HL-60 (cell line): ENCODE measurements at regions not wholly inside any gene's neighbourhood (a gene's known extent, or its start where the extent isn't known, plus 50 kb on each side); places are given as distances from the start of the nearest gene placed in this dataset.

Experiments
- CTCF ChIP-seq: IDR thresholded peaks from one replicate; pipeline ENCODE4 v1.5.1; 2011; ENCODE audit warnings: low read length, control low read depth, inconsistent platforms; ENCODE audit not compliant: insufficient read depth
- GABPA ChIP-seq: IDR thresholded peaks from 2 replicates; pipeline ENCODE4 v1.6.1; 2012; ENCODE audit warnings: low read depth
- POLR2AphosphoS5 ChIP-seq: IDR thresholded peaks from 2 replicates; pipeline ENCODE4 v1.6.1; 2012; ENCODE audit warnings: low read depth
- REST ChIP-seq: IDR thresholded peaks from 2 replicates; pipeline ENCODE4 v1.6.1; 2012; ENCODE audit warnings: low read depth; ENCODE audit not compliant: insufficient replicate concordance
- SPI1 ChIP-seq: IDR thresholded peaks from 2 replicates; pipeline ENCODE4 v1.6.1; 2012; ENCODE audit warnings: low read depth, mild to moderate bottlenecking, borderline replicate concordance

GRCh38 chr12:25710128-25710527 is 157.0 kb upstream of the LMNTD1 start:
- TF ChIP-seq CTCF, result no peak
- no peak for TF ChIP-seq POLR2AphosphoS5
- TF ChIP-seq SPI1, result no peak
- TF ChIP-seq REST, result no peak
- no peak for TF ChIP-seq GABPA
